Chondrocyte (in vitro differentiated cells): ENCODE measurements at regions not wholly inside any gene's neighbourhood (a gene's known extent, or its start where the extent isn't known, plus 50 kb on each side); places are given as distances from the start of the nearest gene placed in this dataset.

Experiments
- DNase-seq: peaks from one replicate; pipeline ENCODE4 v3.0.0; 2021; ENCODE audit warnings: mixed read lengths, low spot score
- H3K27ac Mint-ChIP-seq: one replicate; pipeline ENCODE4 v1.8.0; 2021; ENCODE audit warnings: mild to moderate bottlenecking, moderate library complexity, mixed read lengths; ENCODE audit not compliant: unreplicated experiment
- H3K27me3 Mint-ChIP-seq: 2 replicates; pipeline ENCODE4 v1.8.0; 2021; ENCODE audit warnings: low read depth, mixed read lengths
- H3K36me3 Mint-ChIP-seq: 2 replicates; pipeline ENCODE4 v1.8.0; 2021; ENCODE audit warnings: low read depth, mixed read lengths
- H3K4me1 Mint-ChIP-seq: 2 replicates; pipeline ENCODE4 v1.8.0; 2021; ENCODE audit warnings: low read depth, mild to moderate bottlenecking, mixed read lengths
- H3K4me3 Mint-ChIP-seq: one replicate; pipeline ENCODE4 v1.8.0; 2021; ENCODE audit warnings: mild to moderate bottlenecking, moderate library complexity, mixed read lengths; ENCODE audit not compliant: unreplicated experiment
- H3K9me3 Mint-ChIP-seq: 2 replicates; pipeline ENCODE4 v1.8.0; 2021; ENCODE audit warnings: low read depth, mixed read lengths
- CTCF ChIP-seq: fragments of 200-600 bp; sonication (generic); IDR thresholded peaks from 2 replicates; pipeline ENCODE4 v1.5.0; 2021; ENCODE audit warnings: antibody characterized with exemption, mild to moderate bottlenecking, moderate library complexity

DNA sequence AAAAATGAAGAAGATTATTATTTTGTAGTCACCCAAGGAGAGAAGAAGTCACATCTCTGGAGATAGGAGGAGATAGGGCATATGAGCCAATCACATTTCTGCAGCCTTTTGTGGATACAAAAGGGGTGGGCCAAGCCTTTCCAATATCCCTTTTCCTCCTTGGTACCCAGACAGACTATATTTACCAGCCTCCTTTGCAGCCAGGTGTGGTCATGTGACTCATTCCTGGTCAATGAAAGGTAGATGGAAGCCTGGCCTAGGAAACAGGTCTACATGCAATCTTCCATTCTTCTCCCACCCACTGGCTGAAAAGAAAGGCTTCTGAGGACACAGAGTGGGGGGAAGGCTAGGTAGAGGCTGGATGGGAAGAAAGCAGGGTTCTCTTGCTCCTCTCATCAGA lies 58.1 kb upstream of the ERG start:
- DNase-seq, result no peak
- Mint-ChIP-seq H3K4me1 (peaks cover 46% of the 10 kb centered on the region), H3K36me3 (peaks cover 2% of the 10 kb centered on the region), H3K27ac (peak overlapping the region; percentile 82), H3K27me3 (no peaks in the 10 kb centered on the region), H3K9me3 (no peaks in the 10 kb centered on the region), H3K4me3 (no peak overlapping the region)
- TF ChIP-seq CTCF, result no peak

DNA sequence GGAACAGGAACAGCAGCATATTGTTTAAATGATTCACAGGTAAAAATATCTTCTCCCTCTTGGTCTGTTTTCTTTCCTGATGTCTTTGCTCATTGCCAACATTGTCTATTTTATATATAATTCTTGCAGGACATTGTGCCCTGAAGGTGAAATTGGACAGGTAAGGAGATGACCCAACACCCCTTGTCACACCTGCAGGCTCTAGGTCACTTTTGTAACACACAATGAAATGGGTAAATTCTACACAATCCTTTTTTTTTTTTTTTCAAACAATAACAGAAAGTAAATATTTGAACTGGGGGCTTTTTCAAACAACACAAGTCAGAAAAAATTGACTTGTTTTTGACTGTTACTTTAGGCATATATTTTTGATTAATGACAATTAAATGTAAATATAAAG lies 62.9 kb upstream of the ERG start:
- no peaks in the 10 kb centered on the region for H3K9me3 Mint-ChIP-seq
- H3K4me1 Mint-ChIP-seq, result peaks cover 20% of the 10 kb centered on the region
- no peak overlapping the region for H3K4me3 Mint-ChIP-seq
- no peaks in the 10 kb centered on the region for H3K27me3 Mint-ChIP-seq
- no peak for TF ChIP-seq CTCF
- no peak for DNase-seq
- H3K27ac Mint-ChIP-seq, result no peak overlapping the region
- H3K36me3 Mint-ChIP-seq, result peaks cover 11% of the 10 kb centered on the region

DNA sequence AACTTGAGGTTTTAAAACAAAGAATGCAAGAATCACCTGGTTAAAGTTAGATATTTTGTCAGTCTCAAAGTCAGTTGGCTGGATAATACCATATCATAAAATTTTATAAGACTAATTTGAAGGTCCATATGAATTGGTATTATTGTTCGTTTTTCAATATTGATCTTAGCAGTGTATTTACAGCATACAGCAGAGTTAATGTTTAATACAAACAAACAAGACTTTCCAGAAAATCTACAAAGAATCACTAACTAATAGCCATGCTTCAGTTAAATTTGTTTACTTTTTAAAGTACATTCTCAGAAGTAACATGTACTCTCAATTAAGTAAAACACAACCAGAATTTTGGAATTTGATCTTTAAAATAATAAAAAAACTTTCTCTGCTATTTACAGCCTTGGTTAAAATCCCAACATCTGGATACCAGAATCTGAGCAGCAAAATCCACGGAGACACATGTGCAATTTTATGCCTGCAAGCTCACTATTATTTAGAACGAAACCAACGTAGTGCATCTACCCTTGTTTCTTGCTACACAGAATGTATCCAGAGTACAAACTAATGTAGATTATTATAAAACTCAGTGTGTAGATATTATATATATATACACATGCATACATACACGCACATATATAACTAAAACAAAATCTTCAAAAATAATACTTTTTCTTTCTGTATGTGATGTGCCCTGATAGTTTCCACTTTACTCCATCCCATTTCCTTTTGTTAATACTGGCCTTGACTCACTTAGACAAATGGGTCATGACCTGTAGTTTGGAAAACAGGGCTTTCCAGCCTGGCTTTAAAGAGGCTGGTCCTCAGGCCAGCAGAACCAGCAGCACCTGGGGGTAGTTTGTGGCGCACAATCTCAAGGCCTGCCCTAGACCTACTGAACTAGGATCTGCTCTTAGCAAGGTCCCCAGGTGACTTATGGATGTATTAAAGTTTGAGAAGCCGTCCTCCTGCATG lies 63.6 kb upstream of the ERG start:
- Mint-ChIP-seq H3K4me3 (no peak overlapping the region), H3K36me3 (peaks cover 11% of the 10 kb centered on the region), H3K4me1 (peaks cover 15% of the 10 kb centered on the region), H3K27me3 (no peaks in the 10 kb centered on the region), H3K9me3 (no peaks in the 10 kb centered on the region), H3K27ac (no peak overlapping the region)
- DNase-seq, result no peak
- TF ChIP-seq CTCF, result no peak

GRCh38 chr21:38567335-38567969 lies 69.2 kb upstream of the ERG start:
- Mint-ChIP-seq H3K27ac (peak overlapping the region; percentile 98), H3K27me3 (no peaks in the 10 kb centered on the region), H3K36me3 (peaks cover 22% of the 10 kb centered on the region), H3K9me3 (no peaks in the 10 kb centered on the region), H3K4me1 (peaks cover 13% of the 10 kb centered on the region), H3K4me3 (peak overlapping the region; percentile 73)
- peak; percentile 23 for TF ChIP-seq CTCF
- DNase-seq, result no peak

GRCh38 chr21:38567970-38568360 lies 69.7 kb upstream of the ERG start:
- H3K27ac Mint-ChIP-seq, result peak overlapping the region; percentile 98
- H3K36me3 Mint-ChIP-seq, result peaks cover 22% of the 10 kb centered on the region
- H3K4me3 Mint-ChIP-seq, result peak overlapping the region; percentile 73
- no peaks in the 10 kb centered on the region for H3K27me3 Mint-ChIP-seq
- no peak for DNase-seq
- no peaks in the 10 kb centered on the region for H3K9me3 Mint-ChIP-seq
- H3K4me1 Mint-ChIP-seq, result peaks cover 13% of the 10 kb centered on the region
- TF ChIP-seq CTCF, result no peak
